Keratinocyte (primary cell): ENCODE measurements at regions not wholly inside any gene's neighbourhood (a gene's known extent, or its start where the extent isn't known, plus 50 kb on each side); places are given as distances from the start of the nearest gene placed in this dataset.

Source experiments
- DNase-seq: peaks from one replicate; pipeline ENCODE4 v3.0.0-alpha.2; 2011; ENCODE audit warnings: low read depth, missing footprints, low spot score
- FAIRE-seq: peaks from 2 replicates; lab custom pipeline; 2011; peaks lifted over from hg19 to GRCh38; lab: Jason Lieb, UNC
- H2AFZ ChIP-seq: 2 replicates; pipeline ENCODE4 v1.6.0; 2012; ENCODE audit warnings: low read length, control low read depth, inconsistent platforms; ENCODE audit not compliant: control insufficient read depth
- H3K27ac ChIP-seq: 2 replicates; pipeline ENCODE4 v1.5.1; 2011; ENCODE audit warnings: low read length; ENCODE audit not compliant: control insufficient read depth, insufficient read depth
- H3K27me3 ChIP-seq: 3 replicates; pipeline ENCODE4 v1.6.0; 2011; ENCODE audit warnings: low read length; ENCODE audit not compliant: control insufficient read depth, insufficient read depth; ENCODE audit errors: extremely low read depth
- H3K36me3 ChIP-seq, 2 experiments: 2 replicates in 1 of 2; 3 replicates in 1 of 2; pipeline ENCODE4 v1.5.1; 2011; ENCODE audit warnings: low read length in 2 of 2, mild to moderate bottlenecking in 1 of 2; ENCODE audit not compliant: control insufficient read depth in 2 of 2, insufficient read depth in 2 of 2; ENCODE audit errors: extremely low read depth in 1 of 2
- H3K4me1 ChIP-seq: 3 replicates; pipeline ENCODE4 v1.5.1; 2011; ENCODE audit warnings: low read length; ENCODE audit not compliant: control insufficient read depth, insufficient read depth; ENCODE audit errors: extremely low read depth
- H3K4me2 ChIP-seq: 3 replicates; pipeline ENCODE4 v1.6.0; 2011; ENCODE audit warnings: low read depth, low read length; ENCODE audit not compliant: control insufficient read depth, insufficient read depth; ENCODE audit errors: extremely low read depth
- H3K4me3 ChIP-seq, 3 experiments: fragments of 200-600 bp in 1 of 3; sonication (generic) in 1 of 3; 2 replicates in 2 of 3; 3 replicates in 1 of 3; pipeline ENCODE4 v1.5.1; 2011 to 2016; ENCODE audit warnings: low read length in 3 of 3, mild to moderate bottlenecking in 3 of 3, control low read depth in 2 of 3, inconsistent platforms in 1 of 3, low read depth in 1 of 3, mixed read lengths in 1 of 3, mixed run types in 1 of 3, moderate library complexity in 1 of 3; ENCODE audit not compliant: control insufficient read depth in 2 of 3, insufficient read depth in 2 of 3; ENCODE audit errors: extremely low read depth in 1 of 3
- H3K79me2 ChIP-seq: 2 replicates; pipeline ENCODE4 v1.6.0; 2012; ENCODE audit warnings: low read length; ENCODE audit not compliant: control insufficient read depth, insufficient read depth
- H3K9ac ChIP-seq: 3 replicates; pipeline ENCODE4 v1.6.0; 2011; ENCODE audit warnings: low read length; ENCODE audit not compliant: control insufficient read depth, insufficient read depth; ENCODE audit errors: extremely low read depth
- H3K9me1 ChIP-seq: 3 replicates; pipeline ENCODE4 v1.6.0; 2011; ENCODE audit warnings: low read length; ENCODE audit not compliant: control insufficient read depth, insufficient read depth; ENCODE audit errors: extremely low read depth
- H3K9me3 ChIP-seq: 2 replicates; pipeline ENCODE4 v1.5.1; 2012; ENCODE audit warnings: low read depth, low read length; ENCODE audit not compliant: control insufficient read depth
- H4K20me1 ChIP-seq: 3 replicates; pipeline ENCODE4 v1.6.0; 2011; ENCODE audit warnings: low read length; ENCODE audit not compliant: control insufficient read depth, insufficient read depth; ENCODE audit errors: extremely low read depth
- CTCF ChIP-seq, 3 experiments: IDR thresholded peaks in 1 of 3; conservative IDR thresholded peaks in 1 of 3; optimal IDR thresholded peaks in 1 of 3; 2 replicates in 2 of 3; 3 replicates in 1 of 3; pipeline versions ENCODE3 to v1.5.1; 2011; ENCODE audit warnings: low read length in 3 of 3, mild to moderate bottlenecking in 3 of 3, moderate library complexity in 2 of 3, control low read depth in 1 of 3, inconsistent platforms in 1 of 3; ENCODE audit not compliant: insufficient read depth in 2 of 3; ENCODE audit errors: extremely low read depth in 1 of 3
- EZH2 ChIP-seq: IDR thresholded peaks from one replicate; pipeline ENCODE4 v1.6.1; 2012; ENCODE audit warnings: inconsistent platforms, mild to moderate bottlenecking, low read length, moderate library complexity
- dilution Hi-C: fragments of 300-500 bp; cut with MboI; formaldehyde crosslinking; loops from one replicate; pipeline ENCODE4 v1.7.0; 2020; ENCODE audit warnings: low sequenced_read_pairs; ENCODE audit not compliant: extremely low pct_ligation_motif_present

DNA sequence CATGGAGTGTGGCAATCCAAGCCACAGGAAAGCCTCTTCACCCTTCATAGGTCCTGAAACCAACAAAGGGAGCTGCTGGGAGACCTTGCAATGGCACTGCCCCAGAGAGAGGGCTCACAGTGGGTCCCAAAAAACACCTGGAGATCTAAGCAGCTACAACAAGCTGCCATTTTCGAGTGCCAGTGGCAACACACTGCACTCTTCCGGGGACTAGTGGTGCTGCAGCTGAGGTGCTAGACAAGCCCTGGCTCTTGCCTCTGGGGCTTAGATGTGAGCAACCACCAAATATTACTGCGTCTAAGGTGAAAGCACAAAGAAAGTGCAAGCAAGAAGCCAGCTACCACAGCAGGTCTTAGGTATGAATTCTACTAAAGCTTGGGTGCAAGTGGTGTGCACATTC lies 192.9 kb downstream of the NOL4 start:
- no peak for FAIRE-seq
- H3K27me3 ChIP-seq: no peaks in the 10 kb centered on the region
- no peaks in the 10 kb centered on the region for H3K9me3 ChIP-seq
- no peaks in the 10 kb centered on the region for H3K36me3 ChIP-seq
- no peak overlapping the region for H3K9ac ChIP-seq
- dilution Hi-C loops: no loop called here
- DNase-seq: no peak
- no peaks in the 10 kb centered on the region for H4K20me1 ChIP-seq
- no peak overlapping the region for H3K4me2 ChIP-seq
- TF ChIP-seq CTCF (optimal IDR thresholded peaks at IDR 0.05 in 1 of 3, IDR thresholded peaks at IDR 0.05 in 1 of 3, conservative IDR thresholded peaks at IDR 0.05 in 1 of 3; ENCODE audit: extremely low read depth in 1 of 3, insufficient read depth in 2 of 3, low read length in 3 of 3) (no peak), EZH2 (no peak)
- H3K4me3 ChIP-seq: no peak overlapping the region
- no peaks in the 10 kb centered on the region for H3K79me2 ChIP-seq
- no peak overlapping the region for H2AFZ ChIP-seq
- H3K4me1 ChIP-seq: no peaks in the 10 kb centered on the region
- no peak overlapping the region for H3K27ac ChIP-seq
- no peaks in the 10 kb centered on the region for H3K9me1 ChIP-seq

DNA sequence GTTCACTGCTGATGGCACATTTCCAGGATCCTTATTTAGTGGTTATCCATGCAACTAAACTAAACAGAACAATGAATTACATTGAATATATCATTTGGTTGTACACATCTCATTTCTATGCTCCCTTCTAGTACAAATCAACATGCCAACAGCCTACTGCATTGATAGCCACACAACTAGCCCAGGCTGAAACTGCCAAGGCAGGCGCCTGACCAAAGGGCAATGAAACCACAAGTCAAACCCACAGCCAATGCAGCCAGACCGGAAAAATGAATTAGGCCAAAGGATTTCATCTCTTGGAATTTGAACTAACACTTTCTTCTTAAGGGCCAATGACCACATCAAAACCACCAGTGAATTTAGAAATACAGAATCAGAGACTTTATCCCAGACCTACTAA lies 196.4 kb downstream of the NOL4 start:
- Histone ChIP-seq H3K27me3 (no peaks in the 10 kb centered on the region), H3K9me1 (no peaks in the 10 kb centered on the region), H3K27ac (no peak overlapping the region), H2AFZ (no peak overlapping the region), H3K4me3 (no peak overlapping the region), H3K4me2 (no peak overlapping the region), H3K79me2 (no peaks in the 10 kb centered on the region), H4K20me1 (no peaks in the 10 kb centered on the region), H3K9ac (no peak overlapping the region), H3K9me3 (no peaks in the 10 kb centered on the region), H3K36me3 (no peaks in the 10 kb centered on the region), H3K4me1 (no peaks in the 10 kb centered on the region)
- dilution Hi-C loops: no loop called here
- DNase-seq (no peak), FAIRE-seq (no peak)
- TF ChIP-seq CTCF (optimal IDR thresholded peaks at IDR 0.05 in 1 of 3, IDR thresholded peaks at IDR 0.05 in 1 of 3, conservative IDR thresholded peaks at IDR 0.05 in 1 of 3; ENCODE audit: extremely low read depth in 1 of 3, insufficient read depth in 2 of 3, low read length in 3 of 3) (no peak), EZH2 (no peak)
